Astrocyte of the cerebellum (primary cell): ENCODE measurements at regions not wholly inside any gene's neighbourhood (a gene's known extent, or its start where the extent isn't known, plus 50 kb on each side); places are given as distances from the start of the nearest gene placed in this dataset.

Source experiments
- DNase-seq: peaks from one replicate; pipeline ENCODE4 v3.0.0-alpha.2; 2011; ENCODE audit warnings: low read depth
- H3K4me3 ChIP-seq: 2 replicates; pipeline ENCODE4 v1.5.1; 2011; ENCODE audit warnings: mild to moderate bottlenecking, low read depth, low read length, moderate library complexity
- CTCF ChIP-seq: IDR thresholded peaks from 2 replicates; pipeline ENCODE4 v1.5.1; 2012; ENCODE audit warnings: low read length, low read depth, moderate library complexity, mild to moderate bottlenecking; ENCODE audit errors: missing control alignments
- in situ Hi-C: cut with HindIII; loops from 2 replicates; pipeline ENCODE4 v1.10.0; 2017; ENCODE audit warnings: low sequenced_read_pairs

GRCh38 chr14:53441789-53442188, 288.7 kb upstream of the DDHD1 start:
- no peak for DNase-seq
- no peak for TF ChIP-seq CTCF
- in situ Hi-C loops, result no loop called here
- H3K4me3 ChIP-seq, result no peak overlapping the region

- TF ChIP-seq CTCF, result no peak
- H3K4me3 ChIP-seq, result no peak overlapping the region
- in situ Hi-C loops, result no loop called here
- DNase-seq, result no peak
Measured at GRCh38 chr14:53437858-53438257, 284.7 kb upstream of the DDHD1 start.

- H3K4me3 ChIP-seq, result no peak overlapping the region
- peak; percentile 66 for TF ChIP-seq CTCF
- in situ Hi-C loops, result no loop called here
- DNase-seq, result peak; percentile 9
Measured at GRCh38 chr14:53432378-53432802, 279.3 kb upstream of the DDHD1 start.

- TF ChIP-seq CTCF, result no peak
- in situ Hi-C loops, result no loop called here
- H3K4me3 ChIP-seq, result no peak overlapping the region
- DNase-seq, result no peak
Measured at GRCh38 chr14:53430870-53431269, 277.7 kb upstream of the DDHD1 start.

- no peak overlapping the region for H3K4me3 ChIP-seq
- in situ Hi-C loops, result no loop called here
- peak; percentile 48 for TF ChIP-seq CTCF
- no peak for DNase-seq
Measured at GRCh38 chr14:53412819-53413675, 259.9 kb upstream of the DDHD1 start.

GRCh38 chr14:53411125-53411524, 258.0 kb upstream of the DDHD1 start:
- peak; percentile 22 for DNase-seq
- TF ChIP-seq CTCF, result no peak
- no peak overlapping the region for H3K4me3 ChIP-seq
- in situ Hi-C loops, result no loop called here

GRCh38 chr14:53409969-53410368, 256.8 kb upstream of the DDHD1 start:
- in situ Hi-C loops, result no loop called here
- no peak for TF ChIP-seq CTCF
- DNase-seq, result no peak
- H3K4me3 ChIP-seq, result no peak overlapping the region
